Gastroesophageal sphincter (tissue), 3 donors: ENCODE measurements at regions not wholly inside any gene's neighbourhood (a gene's known extent, or its start where the extent isn't known, plus 50 kb on each side); places are given as distances from the start of the nearest gene placed in this dataset.

Experiments
- EP300 ChIP-seq: sonication (generic); formaldehyde crosslinking; IDR thresholded peaks from one replicate; pipeline ENCODE4 v1.6.1; 2017; ENCODE audit warnings: antibody characterized with exemption, mild to moderate bottlenecking
- POLR2A ChIP-seq, 2 donors: fragments of 450-650 bp; IDR thresholded peaks; one replicate each; pipeline ENCODE4 v1.6.1; 2017; ENCODE audit warnings: antibody characterized with exemption in 2 of 2, mild to moderate bottlenecking in 2 of 2, moderate library complexity in 1 of 2
- POLR2AphosphoS5 ChIP-seq: sonication (generic); formaldehyde crosslinking; IDR thresholded peaks from one replicate; pipeline ENCODE4 v1.6.1; 2017; ENCODE audit warnings: antibody characterized with exemption
- TF ChIP-seq, protein P1 (sequence below), 4 experiments: fragments of 200-600 bp in 2 of 4; fragments of 450-650 bp in 2 of 4; sonication (generic) in 1 of 4; IDR thresholded peaks; one replicate each; pipeline ENCODE4 v1.5.1; 2017 to 2019; ENCODE audit warnings: antibody characterized with exemption in 4 of 4, mild to moderate bottlenecking in 2 of 4, moderate library complexity in 2 of 4

DNA sequence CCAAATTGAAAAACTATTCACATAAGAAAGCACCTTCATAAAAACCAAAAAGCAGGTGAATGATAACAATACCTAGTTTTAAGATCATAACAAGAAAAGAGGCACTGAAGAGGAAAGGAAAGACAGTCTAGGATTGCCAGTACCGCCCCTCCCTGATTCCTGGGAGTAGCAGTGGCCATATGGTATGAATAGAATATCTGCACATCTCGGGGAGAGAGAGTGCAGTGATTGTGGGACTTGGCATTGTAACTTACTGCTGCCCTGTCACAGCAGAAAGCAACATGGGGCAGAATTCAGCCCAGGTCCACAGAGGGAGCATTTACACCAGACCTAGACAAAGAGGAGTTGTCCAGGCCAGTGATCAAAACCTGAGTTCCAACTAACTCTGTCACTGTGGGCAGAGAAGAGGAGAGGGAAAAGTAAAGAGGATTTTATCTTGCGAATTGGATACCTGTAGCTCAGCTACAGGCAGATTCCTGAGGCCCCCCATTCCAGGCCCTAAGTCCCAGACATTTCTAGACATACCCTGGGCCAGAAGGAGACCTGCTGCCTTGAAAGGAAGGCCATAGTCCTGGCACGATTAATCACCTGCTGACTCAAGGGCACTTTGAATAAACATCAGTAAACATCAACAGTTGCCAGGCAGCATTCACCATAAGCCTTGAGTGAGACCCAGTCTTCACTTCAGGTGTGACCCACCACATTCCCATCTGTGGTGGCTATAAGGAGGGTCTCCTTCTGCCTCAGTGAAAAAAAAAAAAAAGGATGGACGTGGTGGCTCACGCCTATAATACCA lies 397.5 kb downstream of the TGFB2 start:
- TF ChIP-seq EP300 (no peak), POLR2AphosphoS5 (no peak), POLR2A (IDR thresholded peaks at IDR 0.05) (no peak)
- TF ChIP-seq, protein P1, sequence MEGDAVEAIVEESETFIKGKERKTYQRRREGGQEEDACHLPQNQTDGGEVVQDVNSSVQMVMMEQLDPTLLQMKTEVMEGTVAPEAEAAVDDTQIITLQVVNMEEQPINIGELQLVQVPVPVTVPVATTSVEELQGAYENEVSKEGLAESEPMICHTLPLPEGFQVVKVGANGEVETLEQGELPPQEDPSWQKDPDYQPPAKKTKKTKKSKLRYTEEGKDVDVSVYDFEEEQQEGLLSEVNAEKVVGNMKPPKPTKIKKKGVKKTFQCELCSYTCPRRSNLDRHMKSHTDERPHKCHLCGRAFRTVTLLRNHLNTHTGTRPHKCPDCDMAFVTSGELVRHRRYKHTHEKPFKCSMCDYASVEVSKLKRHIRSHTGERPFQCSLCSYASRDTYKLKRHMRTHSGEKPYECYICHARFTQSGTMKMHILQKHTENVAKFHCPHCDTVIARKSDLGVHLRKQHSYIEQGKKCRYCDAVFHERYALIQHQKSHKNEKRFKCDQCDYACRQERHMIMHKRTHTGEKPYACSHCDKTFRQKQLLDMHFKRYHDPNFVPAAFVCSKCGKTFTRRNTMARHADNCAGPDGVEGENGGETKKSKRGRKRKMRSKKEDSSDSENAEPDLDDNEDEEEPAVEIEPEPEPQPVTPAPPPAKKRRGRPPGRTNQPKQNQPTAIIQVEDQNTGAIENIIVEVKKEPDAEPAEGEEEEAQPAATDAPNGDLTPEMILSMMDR (IDR thresholded peaks at IDR 0.05), result no peak
